ENCODE measurements at regions not wholly inside any gene's neighbourhood (a gene's known extent, or its start where the extent isn't known, plus 50 kb on each side); places are given as distances from the start of the nearest gene placed in this dataset.

DNA sequence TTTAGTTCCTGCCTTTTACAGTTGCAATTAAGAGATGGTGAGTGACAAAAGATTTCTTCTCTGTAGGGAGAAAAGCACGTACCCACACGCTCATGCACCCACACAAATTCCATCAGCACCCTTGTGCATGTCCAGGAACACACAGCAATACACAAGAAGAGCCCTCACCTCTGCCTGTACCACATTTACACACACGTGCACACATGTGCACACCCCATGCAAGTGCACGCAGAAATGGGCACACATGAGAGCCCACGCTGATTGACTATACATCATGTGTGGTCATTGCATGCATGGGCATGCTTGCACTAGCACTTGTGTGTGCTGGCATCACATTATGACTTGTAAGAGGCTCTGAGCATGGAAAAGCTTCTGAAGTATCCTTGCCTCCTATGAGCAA is 70.5 kb downstream of the SERPINA3 start:
- no peak for DNase-seq (ENCODE audit: low spot score)

DNA sequence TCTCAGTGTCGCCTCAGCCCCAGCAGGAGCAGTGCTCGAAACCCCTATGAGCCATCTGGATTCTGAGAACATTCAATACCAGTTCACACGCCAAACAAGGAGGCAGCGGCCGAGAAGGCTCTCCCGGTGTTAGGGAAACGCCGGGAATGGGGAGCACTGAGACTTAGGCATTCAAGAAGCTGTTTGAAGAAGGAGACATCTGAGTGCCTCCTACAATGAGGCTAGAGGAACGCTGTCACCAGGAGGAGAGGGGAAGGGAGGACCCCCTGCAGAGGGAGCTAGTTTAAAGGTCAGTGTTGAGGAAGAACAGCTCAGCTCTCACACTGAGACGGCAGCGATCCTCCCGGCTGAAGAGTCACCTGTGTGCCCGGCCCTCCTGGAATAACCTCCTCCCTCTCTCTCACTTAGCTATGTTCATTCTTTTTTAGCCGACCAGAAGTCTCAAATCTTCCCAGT is 69.9 kb downstream of the SERPINA3 start:
- DNase-seq (ENCODE audit: low spot score), result no peak

DNA sequence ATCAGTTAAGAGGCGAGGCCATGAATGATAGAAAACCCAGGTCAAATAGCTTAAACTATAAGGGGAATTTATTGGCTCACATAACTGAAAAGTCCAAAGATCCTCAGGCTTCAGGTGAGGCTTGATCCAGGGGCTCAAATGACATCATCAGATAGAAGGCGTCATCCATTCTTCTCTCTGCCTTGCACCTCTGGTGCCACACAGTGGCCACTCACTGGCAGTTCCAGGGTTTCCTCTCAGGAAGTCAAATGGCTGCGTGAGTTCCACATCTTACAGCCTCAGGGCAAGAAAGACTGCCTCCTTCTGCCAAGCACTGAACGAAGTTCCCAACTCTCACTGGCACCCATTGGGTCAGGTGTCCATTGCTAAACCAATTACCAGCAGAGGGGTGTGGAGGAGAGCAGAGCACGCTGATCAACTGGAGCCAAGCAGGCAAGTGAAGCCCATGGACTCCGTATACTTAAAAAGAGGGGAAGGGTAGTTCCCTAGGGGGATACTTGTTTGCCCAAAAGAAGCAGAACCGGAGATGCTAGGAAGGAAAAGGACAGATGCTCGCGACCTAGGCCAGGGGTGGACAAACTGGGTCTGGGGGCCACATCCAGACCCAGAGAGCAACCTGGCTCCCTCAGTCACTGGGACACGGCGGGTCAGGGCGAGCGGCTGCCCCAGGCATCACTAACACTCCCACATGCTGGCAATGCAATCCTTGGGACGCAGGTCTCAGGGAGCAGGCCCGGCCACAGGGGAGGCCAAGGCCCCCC is 69.3 kb downstream of the SERPINA3 start:
- DNase-seq (ENCODE audit: low spot score), result peak; percentile 68

DNA sequence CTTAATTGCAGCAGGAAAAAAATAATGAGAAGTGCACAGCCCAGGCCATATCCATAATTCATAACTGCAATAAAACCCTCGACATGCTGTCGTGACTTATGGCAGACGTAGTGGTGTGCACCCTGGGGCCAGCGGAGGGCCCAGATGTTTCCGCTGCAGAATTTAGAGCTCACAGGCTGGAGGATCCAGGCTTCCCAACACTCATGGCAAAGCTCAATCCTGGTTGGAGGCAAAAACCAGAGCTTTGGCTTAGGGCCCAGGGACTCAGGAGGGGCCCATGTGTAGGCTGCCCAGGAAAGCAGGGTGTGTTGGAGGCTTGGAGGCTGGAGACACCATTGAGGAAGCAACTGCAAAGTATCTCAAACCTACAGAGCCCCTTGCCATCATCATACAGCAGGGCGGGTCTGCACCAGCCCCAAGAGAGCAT is 68.7 kb downstream of the SERPINA3 start:
- DNase-seq (ENCODE audit: low spot score), result no peak

DNA sequence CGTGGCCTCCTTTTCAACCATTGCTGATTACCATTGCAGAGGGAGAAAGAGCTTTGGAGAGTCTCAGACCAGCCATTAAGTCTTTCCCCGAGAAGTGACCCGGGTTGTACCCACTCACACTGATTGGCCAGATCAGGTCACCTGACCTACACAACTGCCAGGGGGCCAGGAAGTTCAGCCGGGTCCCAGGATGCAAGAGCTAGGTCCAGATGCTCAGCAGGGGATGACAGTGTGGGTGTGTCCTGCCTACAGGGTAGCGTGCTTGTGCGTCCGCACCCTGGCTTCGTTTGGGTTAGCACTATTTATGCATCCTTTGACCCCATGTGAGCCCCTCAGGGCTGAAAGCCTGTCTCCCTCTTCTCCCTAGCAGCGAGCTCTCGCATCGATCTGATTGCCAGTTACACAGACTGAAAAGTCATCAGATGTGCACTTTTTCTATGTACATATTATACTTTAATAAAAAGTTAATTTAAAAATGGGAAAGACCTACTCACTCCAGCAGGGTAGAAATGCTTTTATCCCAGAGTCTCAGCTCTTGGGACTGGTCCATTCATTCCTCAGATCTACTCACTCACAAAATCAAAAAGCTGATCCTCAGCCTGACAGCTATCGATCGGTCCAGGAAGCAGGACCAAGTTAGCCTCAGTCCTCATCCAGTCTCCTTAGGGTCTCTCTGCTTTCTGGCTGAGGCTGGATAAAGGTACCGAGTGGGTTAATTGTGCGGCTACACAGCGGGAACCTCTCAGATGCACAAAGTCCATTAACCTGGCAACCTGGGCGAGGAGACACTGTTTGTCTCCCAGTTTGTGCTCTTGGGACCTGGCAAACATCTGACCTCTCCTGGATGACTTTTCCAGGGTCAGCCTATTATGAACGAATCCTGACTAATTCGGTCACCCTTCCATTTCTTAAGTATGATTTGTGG is 68.0 kb downstream of the SERPINA3 start:
- no peak for DNase-seq (ENCODE audit: low spot score)

DNA sequence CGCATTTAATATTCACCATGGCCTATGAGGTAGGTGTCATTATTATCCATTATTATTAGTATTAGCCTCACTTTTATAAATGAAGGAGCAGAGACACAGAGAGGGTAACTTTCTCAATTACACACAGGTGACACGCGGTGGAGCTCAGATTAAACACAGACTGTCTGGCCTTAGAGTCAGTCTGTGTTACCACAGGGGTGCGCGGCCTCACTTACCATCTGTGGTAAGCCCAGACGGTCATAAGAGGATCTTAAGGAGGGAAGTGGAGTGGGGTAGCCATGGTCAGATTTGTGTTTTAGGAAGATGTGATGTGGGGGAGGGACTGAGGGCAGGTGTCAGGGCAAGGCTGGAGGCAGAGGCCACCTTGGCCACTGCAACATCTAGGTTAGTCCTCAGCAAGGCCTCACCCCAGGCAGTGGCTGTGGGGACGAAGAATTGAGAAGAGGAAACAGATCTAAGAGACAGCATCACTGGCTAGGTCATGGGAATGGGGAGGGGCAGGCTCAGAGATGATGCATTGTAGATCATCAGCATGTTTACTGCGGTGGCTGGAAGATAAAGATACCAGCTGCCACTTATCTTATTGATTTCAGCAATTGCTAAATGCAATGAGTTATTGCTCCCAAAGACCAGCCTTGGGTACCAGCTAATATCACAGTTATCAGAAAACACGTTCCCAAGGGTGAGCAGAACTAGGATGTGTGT is 67.1 kb downstream of the SERPINA3 start:
- DNase-seq (ENCODE audit: low spot score), result no peak

DNA sequence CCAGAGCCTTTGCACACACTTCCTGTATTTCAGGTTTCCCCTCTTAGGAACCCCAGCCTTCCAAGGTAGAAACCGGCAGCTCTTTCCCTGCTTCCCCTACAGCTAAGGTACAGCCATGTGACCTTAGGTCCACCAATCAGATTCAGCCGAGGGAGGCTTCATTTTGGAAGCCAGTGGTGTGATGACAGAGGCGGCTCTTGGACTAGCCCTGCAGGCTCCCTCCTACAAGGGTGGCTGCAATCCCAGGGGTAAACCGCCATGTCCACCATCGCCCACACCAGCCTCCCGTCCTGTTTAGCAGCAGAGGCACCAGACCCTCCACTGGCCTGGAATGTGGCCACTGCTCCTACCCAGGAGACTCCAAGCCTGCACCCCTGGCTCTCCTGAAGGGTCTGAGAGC is 65.6 kb downstream of the SERPINA3 start:
- DNase-seq (ENCODE audit: low spot score), result no peak

DNA sequence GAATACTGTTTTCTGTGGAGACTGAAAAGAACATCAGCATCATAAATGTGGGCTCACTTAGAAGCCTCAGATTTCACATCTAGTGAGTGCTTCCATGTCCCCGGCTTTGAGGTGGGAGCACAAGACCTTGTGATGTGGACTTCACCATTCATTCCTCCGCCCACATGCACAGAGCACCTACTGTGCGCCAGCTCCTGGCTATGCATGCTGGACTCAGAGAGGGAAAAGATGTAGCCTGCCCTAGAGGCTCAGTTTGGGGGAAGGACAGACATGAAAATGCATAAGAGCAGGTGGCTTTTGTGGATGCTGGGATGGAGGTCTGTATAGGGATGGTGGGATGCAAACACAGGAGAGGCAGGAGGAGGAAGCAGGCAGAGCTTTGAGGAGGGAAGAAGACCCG is 65.0 kb downstream of the SERPINA3 start:
- no peak for DNase-seq (ENCODE audit: low spot score)

DNA sequence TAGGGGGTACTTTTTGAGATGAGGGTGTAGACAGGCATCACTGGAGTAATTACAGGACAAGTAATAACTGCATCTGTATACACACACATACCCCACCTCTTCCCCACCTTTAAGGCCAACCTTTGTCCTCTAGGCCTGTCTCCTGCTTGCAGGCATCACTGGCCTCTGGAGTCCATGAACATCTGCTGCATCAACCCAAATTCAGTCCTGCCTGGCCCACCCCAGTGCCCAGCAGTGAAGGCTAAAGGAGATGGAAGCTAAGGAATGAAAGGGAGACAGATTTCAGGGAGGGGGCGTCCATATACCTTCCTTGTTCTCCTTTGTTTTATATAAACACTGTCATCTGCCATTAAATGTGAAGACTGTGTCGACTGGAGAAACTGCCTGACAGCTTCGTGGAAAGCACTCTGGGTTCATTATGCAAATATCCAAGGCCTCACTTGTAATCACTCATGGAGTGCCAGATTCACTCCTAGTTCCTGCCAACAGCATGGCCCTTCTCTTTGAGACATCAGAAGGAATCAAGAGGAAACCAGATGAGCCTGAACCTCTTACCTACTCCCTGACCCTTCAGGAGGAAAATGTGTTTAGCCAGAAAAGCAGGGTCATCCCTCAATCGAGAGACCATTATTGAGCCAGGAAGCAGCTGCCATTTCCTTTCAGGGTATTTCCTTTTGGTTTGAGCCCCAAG is 64.4 kb downstream of the SERPINA3 start:
- no peak for DNase-seq (ENCODE audit: low spot score)

DNA sequence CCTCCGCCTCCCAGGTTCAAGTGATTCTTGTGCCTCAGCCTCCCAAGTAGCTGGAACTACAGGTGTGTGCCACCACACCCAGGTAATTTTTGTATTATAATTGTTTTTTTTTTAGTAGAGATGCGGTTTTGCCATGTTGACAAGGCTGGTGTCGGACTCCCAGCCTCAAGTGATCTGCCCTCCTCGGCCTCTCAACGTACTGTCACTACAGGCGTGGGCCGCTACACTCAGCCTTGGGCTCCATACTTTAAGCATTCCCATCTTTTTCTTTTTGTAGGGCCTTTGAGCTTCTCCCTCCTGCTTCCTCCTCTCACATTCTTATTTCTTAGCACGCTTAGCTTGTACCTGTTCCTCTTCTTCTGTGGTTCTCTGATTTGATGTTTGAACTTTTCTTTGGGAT is 62.8 kb downstream of the SERPINA3 start:
- DNase-seq (ENCODE audit: low spot score), result no peak

DNA sequence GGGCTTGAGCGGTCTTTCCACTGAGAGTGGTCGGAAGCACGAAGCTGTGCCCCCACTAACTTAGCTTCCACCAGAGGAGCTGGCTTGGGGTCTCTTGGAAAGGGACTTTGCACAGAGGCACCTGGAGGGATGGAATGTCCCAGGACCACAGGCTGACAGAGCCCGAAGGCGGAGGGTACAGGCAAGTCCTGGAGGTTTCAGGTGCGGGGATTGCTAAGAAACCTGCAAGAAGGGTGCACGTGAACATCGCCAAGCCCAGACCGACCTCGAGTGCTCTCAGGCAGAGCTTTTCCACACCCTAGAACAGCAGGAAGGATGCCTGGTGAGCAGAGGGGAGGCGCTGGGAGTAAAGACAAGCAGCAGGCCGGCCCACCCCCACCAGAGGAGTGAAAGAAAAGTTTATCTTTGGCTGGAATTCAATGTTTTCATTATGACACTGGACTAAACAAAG is 61.6 kb downstream of the SERPINA3 start:
- no peak for DNase-seq (ENCODE audit: low spot score)
